NCI-H2196 treated with DMSO at 0.1 percent for 48 hours (cell line): ENCODE measurements at regions not wholly inside any gene's neighbourhood (a gene's known extent, or its start where the extent isn't known, plus 50 kb on each side); places are given as distances from the start of the nearest gene placed in this dataset.

ENCODE experiments used
- DNase-seq: peaks from one replicate; lab custom pipeline; 2025; ENCODE audit not compliant: unreplicated experiment; lab: John Stamatoyannopoulos, UW

DNA sequence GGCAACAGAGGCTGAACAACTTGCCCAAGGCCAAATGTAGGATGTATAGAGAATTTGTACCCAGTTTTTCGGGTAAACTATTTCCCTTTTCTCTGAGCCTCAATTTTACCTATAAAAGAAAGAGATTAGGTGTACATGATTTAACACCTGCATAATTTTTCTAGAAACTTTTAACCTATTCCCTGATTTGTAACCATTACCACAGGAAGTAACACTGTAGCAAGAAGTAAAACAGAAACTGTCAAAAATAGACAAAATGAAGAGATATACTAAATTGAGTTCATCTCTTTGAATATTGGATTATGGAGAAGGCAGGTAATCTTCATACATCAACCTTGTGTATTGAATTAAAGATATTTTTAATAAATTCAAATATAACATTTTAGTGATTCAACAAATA is 136.2 kb downstream of the ZC3H11B start:
- DNase-seq: no peak

DNA sequence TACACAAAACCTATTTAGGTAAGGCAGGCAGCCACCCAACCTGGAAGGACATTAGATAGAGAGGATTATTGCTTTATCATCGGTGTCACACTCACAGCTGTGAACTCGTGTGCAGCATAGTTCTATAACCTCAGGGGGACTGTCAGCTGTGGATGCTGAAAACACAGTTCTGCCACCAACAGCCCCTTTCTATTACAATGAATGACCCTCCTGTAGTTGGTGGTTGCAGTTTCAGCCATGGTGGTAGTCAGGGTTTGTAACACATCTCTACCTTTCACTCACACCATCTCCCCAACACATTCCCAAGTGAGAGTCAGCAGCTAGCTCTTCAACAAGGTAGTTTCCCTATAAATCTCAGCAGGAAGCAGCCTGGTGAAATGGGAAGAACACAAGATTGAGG is 136.8 kb downstream of the ZC3H11B start:
- no peak for DNase-seq

DNA sequence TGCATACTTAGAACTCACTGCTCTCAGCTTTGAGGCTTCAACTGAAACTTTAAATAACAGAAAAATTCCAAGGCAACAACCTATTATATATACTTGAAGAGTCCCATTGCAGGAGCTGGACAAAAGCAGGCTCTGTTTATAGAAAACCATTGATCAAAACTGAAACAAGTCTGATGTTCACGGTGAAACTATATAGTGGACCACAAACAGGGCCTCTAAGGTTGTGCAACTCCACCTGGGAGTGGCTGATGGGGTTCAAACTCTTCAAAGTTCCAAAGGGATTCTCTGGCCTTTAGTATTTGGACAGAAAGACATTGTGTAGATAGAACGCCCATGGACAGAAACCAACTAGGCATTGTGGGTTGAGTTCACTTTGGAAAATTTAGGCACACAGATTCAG is 140.3 kb downstream of the ZC3H11B start:
- no peak for DNase-seq

DNA sequence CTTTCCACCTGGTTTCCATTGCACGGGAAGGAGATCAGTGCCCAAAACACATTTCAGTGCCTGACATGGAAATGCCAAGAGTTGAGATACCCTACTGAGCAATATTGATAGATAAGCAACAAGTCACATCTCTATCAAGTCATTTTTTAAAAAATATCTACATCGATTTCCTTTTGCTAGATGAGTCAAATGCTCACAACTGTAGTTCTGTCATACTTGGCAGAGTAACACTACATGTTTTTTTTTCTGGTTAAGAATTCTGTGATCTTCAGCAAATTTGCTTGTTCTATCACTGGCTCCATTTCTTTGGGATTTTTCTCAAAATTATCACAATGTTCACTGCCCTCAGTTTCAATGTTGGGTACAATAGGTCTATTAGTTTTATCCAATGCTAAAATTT is 145.4 kb downstream of the ZC3H11B start:
- no peak for DNase-seq

- no peak for DNase-seq
Observed at GRCh38 chr1:219466766-219467165, 146.1 kb downstream of the ZC3H11B start.

GRCh38 chr1:219465212-219466093 is 147.5 kb downstream of the ZC3H11B start:
- DNase-seq: no peak

DNA sequence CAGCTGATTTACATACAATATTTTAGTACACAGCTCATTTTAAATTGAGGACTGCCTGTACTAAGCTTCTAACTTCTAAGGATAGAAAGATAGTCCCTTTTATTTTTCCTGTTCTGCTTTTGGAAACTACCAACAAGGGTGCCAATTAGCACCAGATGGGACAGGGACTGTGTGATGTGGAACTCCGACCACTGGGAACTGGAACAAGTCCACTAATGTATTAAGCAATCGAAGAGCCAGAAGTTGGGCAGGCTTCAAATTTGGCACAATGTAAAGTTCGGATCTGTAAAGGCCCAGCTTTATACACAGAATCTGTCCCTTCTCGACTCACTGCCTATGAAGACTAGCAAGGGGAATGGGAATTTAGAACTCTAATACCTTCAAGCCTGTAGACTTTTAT is 149.3 kb downstream of the ZC3H11B start:
- no peak for DNase-seq

DNA sequence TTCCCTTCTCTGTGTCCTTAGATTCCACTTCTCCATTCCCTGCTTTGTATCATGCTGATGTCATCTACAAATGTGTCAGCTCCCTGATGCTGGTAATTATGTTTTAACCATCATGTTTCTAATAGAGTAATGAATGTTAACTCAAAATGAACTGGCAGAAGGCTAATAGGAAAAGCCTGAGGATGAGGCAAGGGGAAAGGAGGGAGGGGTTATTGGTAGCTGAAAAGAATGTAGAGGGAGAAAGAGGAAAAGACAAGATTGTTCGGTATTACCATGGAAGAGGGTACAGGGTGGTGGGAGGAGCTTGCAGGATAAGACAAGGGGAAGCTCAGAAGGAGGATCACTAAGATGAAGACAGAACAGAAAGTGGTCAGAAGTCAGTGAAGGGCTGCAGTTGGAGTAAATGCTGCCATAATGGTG is 150.9 kb downstream of the ZC3H11B start:
- no peak for DNase-seq

DNA sequence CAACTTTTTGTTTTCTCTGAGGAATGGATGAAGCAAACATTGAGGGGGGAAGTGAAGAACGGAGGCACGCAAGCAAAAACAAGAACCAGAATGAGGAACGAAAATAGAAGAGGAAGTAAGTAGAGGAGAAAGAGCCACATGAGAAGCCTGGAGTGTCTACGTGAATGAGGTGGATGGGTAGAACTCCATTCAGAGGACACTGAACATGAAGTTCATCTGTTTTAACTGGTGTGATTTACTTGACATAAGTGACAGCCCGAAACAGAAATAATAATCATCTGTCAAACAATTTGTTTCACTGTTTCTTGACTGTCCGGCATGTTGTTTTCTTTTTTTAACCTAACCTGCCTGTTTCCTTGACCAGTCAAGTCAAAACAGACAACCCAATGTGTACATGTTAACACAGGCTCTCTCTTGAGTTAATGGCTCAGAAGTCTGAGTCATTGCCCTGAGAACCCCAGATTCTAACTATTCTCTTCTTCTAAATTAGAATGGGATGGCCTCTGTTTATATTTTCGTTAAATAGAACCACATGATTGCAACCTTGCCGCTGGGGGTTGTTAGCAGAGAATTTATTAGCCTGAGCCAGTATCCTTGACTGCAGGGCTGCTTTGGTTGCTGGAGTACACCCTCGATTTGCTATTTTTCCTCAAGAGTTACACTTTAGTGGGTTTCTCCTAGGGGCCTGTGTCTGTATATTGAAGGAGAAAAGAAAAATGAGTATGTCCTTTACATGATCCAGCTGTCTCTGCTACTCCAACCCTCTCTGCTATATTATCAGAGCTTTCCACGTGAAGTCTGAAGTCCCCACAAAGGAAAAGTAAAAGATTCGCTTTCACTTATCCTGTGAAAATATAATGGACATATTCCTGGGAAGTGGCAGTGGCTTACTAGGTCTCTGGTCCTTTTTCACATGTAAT is 151.7 kb downstream of the ZC3H11B start:
- DNase-seq: no peak

- no peak for DNase-seq
Observed at GRCh38 chr1:219460081-219460895, 152.6 kb downstream of the ZC3H11B start.

DNA sequence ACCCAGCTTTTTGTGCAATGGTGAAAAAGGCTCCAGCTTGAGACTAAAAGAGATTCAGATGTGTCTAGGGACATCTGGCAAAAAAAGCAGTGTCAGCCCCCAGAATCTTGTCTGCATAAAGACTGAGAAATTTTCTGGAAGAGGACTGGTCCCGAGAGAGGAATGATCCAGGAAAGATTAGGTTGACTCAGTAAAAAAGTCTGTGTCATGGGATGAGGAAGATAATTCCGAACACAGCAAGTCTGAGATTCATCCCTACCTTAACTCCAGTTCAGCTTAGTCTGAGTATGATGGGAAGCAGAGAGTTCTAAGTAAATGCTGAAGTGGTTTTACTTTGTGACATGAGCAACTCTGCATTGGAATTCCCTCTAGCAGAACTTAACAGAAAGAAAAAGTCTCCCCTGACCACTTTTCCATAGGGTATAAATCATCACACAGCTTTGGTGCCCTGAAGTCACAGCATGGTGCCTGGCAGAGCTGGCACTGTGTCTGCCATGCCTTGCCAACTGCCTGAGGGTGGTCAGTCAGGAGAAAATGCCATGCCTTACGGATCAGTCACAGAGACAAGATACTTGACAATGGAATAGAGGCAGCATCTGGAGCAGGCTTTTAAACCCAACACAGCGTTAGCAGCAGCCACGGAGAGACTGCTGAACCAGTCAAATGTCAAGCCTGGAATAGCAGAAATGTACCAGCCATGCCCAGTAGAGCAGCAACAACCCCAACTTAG is 153.4 kb downstream of the ZC3H11B start:
- DNase-seq: no peak

DNA sequence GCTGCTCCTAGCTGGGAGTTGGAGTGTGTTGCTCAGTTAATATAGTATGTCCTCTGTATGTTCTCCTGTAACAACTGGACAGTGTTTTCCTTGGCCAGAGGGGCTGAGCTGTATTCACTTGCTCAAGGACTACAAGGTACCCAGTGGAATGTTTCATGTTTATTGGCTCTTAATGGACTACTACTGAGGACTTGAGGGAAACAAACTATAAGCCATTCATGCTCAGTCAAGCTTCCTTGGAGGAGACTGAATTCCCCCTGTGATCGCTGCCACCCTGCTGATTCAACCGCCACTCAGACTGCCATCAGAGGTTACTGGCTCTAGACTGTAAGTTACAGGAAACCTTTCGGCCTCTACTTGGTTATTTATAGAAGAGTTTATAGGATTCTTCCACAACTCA is 166.6 kb downstream of the ZC3H11B start:
- no peak for DNase-seq

DNA sequence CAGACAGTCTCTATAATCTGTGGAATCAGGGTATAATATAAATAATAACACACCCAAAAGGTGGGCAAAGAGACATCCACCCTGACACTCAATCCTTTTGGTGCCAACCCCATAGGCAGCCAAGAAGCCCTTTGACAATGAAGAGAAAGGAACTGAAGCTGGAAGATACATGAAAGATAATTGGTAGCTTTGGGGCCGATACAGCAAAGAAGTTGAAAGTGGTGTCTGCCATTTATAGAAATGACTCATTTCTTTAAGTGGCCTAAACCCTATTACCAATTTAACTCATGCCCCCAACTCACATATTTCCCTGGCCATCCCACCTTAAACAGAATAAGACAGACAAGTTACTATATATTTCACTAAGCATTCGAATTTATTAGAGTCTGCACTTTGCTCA is 167.0 kb downstream of the ZC3H11B start:
- DNase-seq: no peak

DNA sequence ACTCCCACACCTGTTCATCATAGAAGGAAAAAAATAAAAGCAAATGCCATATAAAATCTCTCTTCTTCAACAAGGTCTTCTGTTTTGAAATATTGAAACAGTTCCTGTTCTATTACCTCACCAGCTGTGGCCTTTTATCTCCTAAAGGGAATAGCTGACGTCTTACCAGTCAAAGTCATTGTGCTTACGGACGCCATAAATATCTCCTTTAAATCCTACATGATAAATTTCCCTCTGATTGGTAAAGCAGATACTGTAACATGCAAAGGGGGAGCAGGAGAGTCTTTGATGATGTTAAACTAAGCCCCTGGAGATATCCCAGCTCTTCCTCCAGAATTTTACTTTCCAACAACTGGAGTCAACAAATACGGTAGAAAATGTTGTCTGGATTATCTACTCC is 168.4 kb downstream of the ZC3H11B start:
- DNase-seq: no peak

- DNase-seq: no peak
Observed at GRCh38 chr1:219443763-219444162, 169.1 kb downstream of the ZC3H11B start.

- no peak for DNase-seq
Observed at GRCh38 chr1:219442611-219443061, 170.3 kb downstream of the ZC3H11B start.

- DNase-seq: no peak
Observed at GRCh38 chr1:219441884-219442283, 171.0 kb downstream of the ZC3H11B start.

DNA sequence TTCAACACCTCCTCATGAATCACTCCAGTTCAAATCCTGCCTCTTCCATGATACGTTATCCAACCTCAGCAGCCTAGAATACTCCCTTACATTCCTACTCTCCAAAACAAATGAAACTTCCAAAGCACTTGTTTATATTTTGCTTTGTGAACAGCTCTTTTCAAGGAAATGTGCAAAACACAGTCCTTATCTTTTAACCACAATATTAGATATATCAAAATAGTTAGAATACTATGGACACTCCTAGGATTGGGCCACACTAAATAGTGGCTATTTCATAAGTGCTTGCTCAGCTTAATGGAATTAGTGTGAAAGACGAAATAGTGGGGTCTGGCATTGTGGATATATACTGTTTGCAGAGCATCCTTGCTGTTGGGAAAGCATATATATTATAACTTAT is 173.5 kb downstream of the ZC3H11B start:
- no peak for DNase-seq

DNA sequence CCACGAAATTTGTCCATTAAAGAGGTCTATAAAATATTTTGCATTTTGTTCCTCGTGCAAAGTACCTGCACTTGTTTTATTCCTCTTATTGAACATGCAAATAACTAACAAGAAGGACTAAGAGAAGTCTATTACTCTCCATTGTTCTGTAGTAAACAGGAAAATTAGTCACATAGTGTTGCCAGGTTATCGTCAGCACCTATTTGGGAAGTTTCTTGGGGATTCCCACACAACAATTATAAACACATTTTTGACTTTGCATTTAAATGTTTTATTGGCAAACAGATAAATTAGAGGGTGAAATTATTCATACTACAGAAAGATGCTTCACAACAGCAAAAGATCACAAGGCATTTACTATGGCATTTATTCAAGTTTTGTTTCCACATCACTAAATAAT is 174.5 kb downstream of the ZC3H11B start:
- DNase-seq: no peak

DNA sequence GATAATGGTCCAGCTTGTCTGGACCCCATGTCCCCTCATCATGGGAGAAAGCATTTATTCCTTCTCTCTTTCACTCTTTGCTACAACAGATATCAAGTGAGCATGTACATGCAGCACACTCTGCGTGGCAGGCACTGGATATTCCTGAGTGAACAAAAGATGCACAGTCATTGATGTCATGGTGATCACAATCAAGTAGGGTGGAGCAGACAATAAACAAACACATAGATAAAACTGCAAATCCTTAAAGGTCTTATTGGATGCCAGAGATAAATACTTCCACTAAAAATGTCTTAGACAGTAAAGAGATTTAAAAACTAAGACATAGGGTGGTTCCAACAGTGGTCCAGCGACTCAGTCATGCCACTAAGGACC is 178.0 kb downstream of the ZC3H11B start:
- no peak for DNase-seq
